Peyer's patch (tissue), 4 donors: ENCODE measurements at regions not wholly inside any gene's neighbourhood (a gene's known extent, or its start where the extent isn't known, plus 50 kb on each side); places are given as distances from the start of the nearest gene placed in this dataset.
"Not testable (repeated sequence)": the region's sequence is repeated elsewhere in the genome, so short reads cannot be mapped to it uniquely, and the experiment has no call there.

Source experiments
- DNase-seq, 3 donors: peaks; one replicate each; pipeline ENCODE4 v3.0.0-alpha.2; 2017 to 2019
- H3K27ac ChIP-seq, 4 donors: fragments of 200-600 bp; sonication (generic); one replicate each; pipeline ENCODE4 v1.5.1; 2016 to 2019
- H3K27me3 ChIP-seq, 2 donors: fragments of 200-600 bp; sonication (generic); one replicate each; pipeline ENCODE4 v1.5.1; 2019
- H3K36me3 ChIP-seq, 3 donors: fragments of 200-600 bp; sonication (generic); one replicate each; pipeline ENCODE4 v1.5.1; 2016 to 2019
- H3K4me1 ChIP-seq, 4 donors: fragments of 200-600 bp; sonication (generic); one replicate each; pipeline ENCODE4 v1.5.1; 2016 to 2019
- H3K4me3 ChIP-seq, 4 donors: fragments of 200-600 bp; sonication (generic); 1 replicate in 3 of 4; 2 replicates in 1 of 4; pipeline ENCODE4 v1.5.1; 2016 to 2019; ENCODE audit warnings: mild to moderate bottlenecking in 1 of 4
- H3K9me3 ChIP-seq, 4 donors: fragments of 200-600 bp; sonication (generic); one replicate each; pipeline ENCODE4 v1.5.1; 2016 to 2019; ENCODE audit warnings: mild to moderate bottlenecking in 1 of 4
- POLR2A ChIP-seq, 2 donors: fragments of 450-650 bp; IDR thresholded peaks; one replicate each; pipeline ENCODE4 v1.5.1; 2017; ENCODE audit warnings: antibody characterized with exemption in 2 of 2, mild to moderate bottlenecking in 2 of 2, moderate library complexity in 2 of 2
- TF ChIP-seq, protein P1 (sequence below), 6 experiments: fragments of 450-650 bp in 4 of 6; fragments of 200-600 bp in 2 of 6; sonication (generic) in 1 of 6; IDR thresholded peaks; one replicate each; pipeline ENCODE4 v1.5.1; 2017 to 2019; ENCODE audit warnings: antibody characterized with exemption in 6 of 6, mild to moderate bottlenecking in 3 of 6, moderate library complexity in 1 of 6

- DNase-seq = no peak
- Histone ChIP-seq H3K4me1 (no peaks in the 10 kb centered on the region), H3K9me3 (no peaks in the 10 kb centered on the region), H3K36me3 (no peaks in the 10 kb centered on the region), H3K27me3 (no peaks in the 10 kb centered on the region), H3K27ac (no peak overlapping the region), H3K4me3 (no peak overlapping the region)
- TF ChIP-seq, protein P1, sequence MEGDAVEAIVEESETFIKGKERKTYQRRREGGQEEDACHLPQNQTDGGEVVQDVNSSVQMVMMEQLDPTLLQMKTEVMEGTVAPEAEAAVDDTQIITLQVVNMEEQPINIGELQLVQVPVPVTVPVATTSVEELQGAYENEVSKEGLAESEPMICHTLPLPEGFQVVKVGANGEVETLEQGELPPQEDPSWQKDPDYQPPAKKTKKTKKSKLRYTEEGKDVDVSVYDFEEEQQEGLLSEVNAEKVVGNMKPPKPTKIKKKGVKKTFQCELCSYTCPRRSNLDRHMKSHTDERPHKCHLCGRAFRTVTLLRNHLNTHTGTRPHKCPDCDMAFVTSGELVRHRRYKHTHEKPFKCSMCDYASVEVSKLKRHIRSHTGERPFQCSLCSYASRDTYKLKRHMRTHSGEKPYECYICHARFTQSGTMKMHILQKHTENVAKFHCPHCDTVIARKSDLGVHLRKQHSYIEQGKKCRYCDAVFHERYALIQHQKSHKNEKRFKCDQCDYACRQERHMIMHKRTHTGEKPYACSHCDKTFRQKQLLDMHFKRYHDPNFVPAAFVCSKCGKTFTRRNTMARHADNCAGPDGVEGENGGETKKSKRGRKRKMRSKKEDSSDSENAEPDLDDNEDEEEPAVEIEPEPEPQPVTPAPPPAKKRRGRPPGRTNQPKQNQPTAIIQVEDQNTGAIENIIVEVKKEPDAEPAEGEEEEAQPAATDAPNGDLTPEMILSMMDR (IDR thresholded peaks at IDR 0.05) = no peak
- no peak for TF ChIP-seq POLR2A (IDR thresholded peaks at IDR 0.05)
These were observed 441.0 kb downstream of the CPS1 start for GRCh38 chr2:210997373-210997772.

GRCh38 chr2:210998334-210998733, 441.9 kb downstream of the CPS1 start:
- no peak overlapping the region for H3K4me3 ChIP-seq

DNA sequence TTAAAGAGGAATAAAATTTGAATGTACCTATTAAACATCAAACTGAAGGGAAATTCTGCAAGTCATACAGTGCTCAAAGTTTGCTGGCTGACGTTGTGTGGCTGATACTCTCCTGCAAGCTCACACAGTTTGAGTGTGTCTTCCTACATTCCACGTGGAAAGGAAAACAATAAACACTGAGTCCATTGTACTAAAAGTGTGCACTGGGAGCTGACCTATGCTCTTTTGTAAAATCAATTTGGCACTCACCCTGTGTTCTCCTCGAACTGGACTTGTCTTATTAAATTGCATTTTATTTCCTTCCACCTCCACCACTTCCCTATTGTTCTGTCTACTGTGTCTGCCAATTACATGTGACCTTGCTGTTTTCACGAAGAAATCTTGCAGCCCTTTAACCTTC, 458.0 kb downstream of the CPS1 start:
- no peak overlapping the region for H3K4me3 ChIP-seq
- TF ChIP-seq, protein P1 (IDR thresholded peaks at IDR 0.05) = no peak
- no peak for TF ChIP-seq POLR2A (IDR thresholded peaks at IDR 0.05)
- no peaks in the 10 kb centered on the region for H3K9me3 ChIP-seq
- H3K27me3 ChIP-seq = no peaks in the 10 kb centered on the region
- H3K27ac ChIP-seq = no peak overlapping the region
- no peak for DNase-seq
- no peaks in the 10 kb centered on the region for H3K4me1 ChIP-seq
- H3K36me3 ChIP-seq = no peaks in the 10 kb centered on the region

More at GRCh38 chr2:210998334-210998733, 441.9 kb downstream of the CPS1 start:
- TF ChIP-seq, protein P1 (IDR thresholded peaks at IDR 0.05) = no peak
- TF ChIP-seq POLR2A (IDR thresholded peaks at IDR 0.05) = no peak
- Histone ChIP-seq H3K9me3 (no peaks in the 10 kb centered on the region), H3K36me3 (no peaks in the 10 kb centered on the region), H3K4me1 (no peaks in the 10 kb centered on the region), H3K27me3 (no peaks in the 10 kb centered on the region), H3K27ac (no peak overlapping the region)
- no peak for DNase-seq

- no peaks in the 10 kb centered on the region for H3K9me3 ChIP-seq
- TF ChIP-seq, protein P1 (IDR thresholded peaks at IDR 0.05) = no peak
- TF ChIP-seq POLR2A (IDR thresholded peaks at IDR 0.05) = no peak
- H3K27me3 ChIP-seq = no peaks in the 10 kb centered on the region
- H3K4me1 ChIP-seq = no peaks in the 10 kb centered on the region
- no peak overlapping the region for H3K27ac ChIP-seq
- DNase-seq = no peak
- no peaks in the 10 kb centered on the region for H3K36me3 ChIP-seq
- H3K4me3 ChIP-seq = no peak overlapping the region
These were observed 458.5 kb downstream of the CPS1 start for GRCh38 chr2:211014906-211015305.

GRCh38 chr2:211025089-211025488, 468.7 kb downstream of the CPS1 start:
- H3K4me3 ChIP-seq, H3K36me3 ChIP-seq, H3K27me3 ChIP-seq, H3K27ac ChIP-seq, H3K9me3 ChIP-seq, H3K4me1 ChIP-seq, DNase-seq: not testable (repeated sequence)

GRCh38 chr2:211026109-211026508, 469.7 kb downstream of the CPS1 start:
- no peak for DNase-seq
- no peaks in the 10 kb centered on the region for H3K27me3 ChIP-seq
- TF ChIP-seq, protein P1 (IDR thresholded peaks at IDR 0.05) = no peak
- no peak for TF ChIP-seq POLR2A (IDR thresholded peaks at IDR 0.05)
- H3K27ac ChIP-seq = no peak overlapping the region
- peaks cover 0 to 3% (median 0%) of the 10 kb centered on the region in 4 donors for H3K9me3 ChIP-seq
- no peaks in the 10 kb centered on the region for H3K36me3 ChIP-seq
- H3K4me1 ChIP-seq = no peaks in the 10 kb centered on the region
- H3K4me3 ChIP-seq = no peak overlapping the region
